A549 (cell line): ENCODE measurements at regions not wholly inside any gene's neighbourhood (a gene's known extent, or its start where the extent isn't known, plus 50 kb on each side); places are given as distances from the start of the nearest gene placed in this dataset.

ENCODE experiments used
- ATAC-seq, 2 experiments: fragments of 200-7000 bp in 1 of 2; fragments of >200 bp in 1 of 2; cut with Nextera tagmentation in 1 of 2; cut with Tn5 transposase in 1 of 2; 3 replicates each; pipeline versions ENCODE4 v1.8.0 to v1.9.1; 2018 to 2020; ENCODE audit warnings: mild to moderate bottlenecking in 1 of 2, moderate library complexity in 1 of 2
- CTCF ChIA-PET: fragments of 300-600 bp; sonication (Branson Sonifier 250); formaldehyde crosslinking; extraction: SDS; loops from one replicate; lab custom pipeline; 2021; ENCODE audit warnings: antibody characterized with exemption, inconsistent platforms; lab: Yijun Ruan, JAX
- POLR2A ChIA-PET: fragments of 350-600 bp; formaldehyde crosslinking; extraction: SDS; loops from one replicate; lab custom pipeline; 2021; ENCODE audit warnings: antibody characterized with exemption, inconsistent platforms; lab: Yijun Ruan, JAX
- DNase-seq, 2 experiments: peaks; one replicate each; pipeline versions ENCODE4 v3.0.0 to v3.0.0-alpha.2; 2011 to 2016; ENCODE audit warnings: low read depth in 1 of 2, low spot score in 1 of 2
- FAIRE-seq: peaks from 2 replicates; lab custom pipeline; 2011; peaks lifted over from hg19 to GRCh38; lab: Jason Lieb, UNC
- H3K27ac ChIP-seq, 2 experiments: fragments of >200 bp; sonication (Bioruptor Twin); formaldehyde crosslinking; 3 replicates each; pipeline ENCODE4 v1.5.1; 2016 to 2017
- H3K4me1 ChIP-seq: fragments of >200 bp; sonication (Bioruptor Twin); formaldehyde crosslinking; 3 replicates; pipeline ENCODE4 v1.6.1; 2016
- H3K4me2 ChIP-seq: fragments of >200 bp; sonication (Bioruptor Twin); formaldehyde crosslinking; 3 replicates; pipeline ENCODE4 v1.6.1; 2016
- H3K4me3 ChIP-seq: fragments of >200 bp; sonication (Bioruptor Twin); formaldehyde crosslinking; 3 replicates; pipeline ENCODE4 v1.5.1; 2016
- H3K9me3 ChIP-seq: fragments of >200 bp; sonication (Bioruptor Twin); formaldehyde crosslinking; 3 replicates; pipeline ENCODE4 v1.6.1; 2016
- BCL3 ChIP-seq: fragments of >200 bp; sonication (Bioruptor Twin); formaldehyde crosslinking; IDR thresholded peaks from 3 replicates; pipeline ENCODE4 v1.6.1; 2016
- CBX2 ChIP-seq: fragments of 200-600 bp; sonication (generic); IDR thresholded peaks from 2 replicates; pipeline ENCODE4 v1.6.1; 2016; ENCODE audit warnings: low read depth, mild to moderate bottlenecking, borderline replicate concordance
- CBX8 ChIP-seq: fragments of 200-600 bp; sonication (generic); IDR thresholded peaks from 2 replicates; pipeline ENCODE4 v1.6.1; 2016
- CHD2 ChIP-seq: fragments of 150-350 bp; IDR thresholded peaks from 2 replicates; pipeline ENCODE4 v1.6.1; 2014; ENCODE audit warnings: low read length; ENCODE audit not compliant: partially characterized antibody
- CHD4 ChIP-seq: fragments of 200-600 bp; sonication (generic); IDR thresholded peaks from 2 replicates; pipeline ENCODE4 v1.6.1; 2016; ENCODE audit warnings: antibody characterized with exemption, mild to moderate bottlenecking, borderline replicate concordance
- CTCF ChIP-seq: fragments of >200 bp; sonication (Bioruptor Twin); formaldehyde crosslinking; IDR thresholded peaks from 3 replicates; pipeline ENCODE4 v1.5.1; 2016
- E2F6 ChIP-seq: IDR thresholded peaks from 2 replicates; pipeline ENCODE4 v1.6.1; 2012; ENCODE audit warnings: low read depth, borderline replicate concordance
- ELK1 ChIP-seq: fragments of 150-350 bp; IDR thresholded peaks from 2 replicates; pipeline ENCODE4 v1.6.1; 2014; ENCODE audit warnings: low read depth, mild to moderate bottlenecking, low read length
- ESRRA ChIP-seq: fragments of 150-350 bp; IDR thresholded peaks from 2 replicates; pipeline ENCODE4 v1.6.1; 2014; ENCODE audit warnings: mild to moderate bottlenecking, low read length, borderline replicate concordance
- FOSB ChIP-seq: fragments of 250-450 bp; sonication (Bioruptor Pico); IDR thresholded peaks from 2 replicates; pipeline ENCODE4 v1.5.0; 2020; ENCODE audit warnings: mild to moderate bottlenecking, moderate library complexity
- GATA3 ChIP-seq: IDR thresholded peaks from 2 replicates; pipeline ENCODE4 v1.6.1; 2012; ENCODE audit warnings: borderline replicate concordance
- HEYL ChIP-seq: fragments of 250-450 bp; sonication (Bioruptor Pico); IDR thresholded peaks from 2 replicates; pipeline ENCODE4 v1.8.0; 2021; ENCODE audit warnings: mild to moderate bottlenecking, moderate library complexity
- HOXA7 ChIP-seq: fragments of 250-450 bp; sonication (Bioruptor Pico); IDR thresholded peaks from 2 replicates; pipeline ENCODE4 v1.5.0; 2020; ENCODE audit warnings: mild to moderate bottlenecking, moderate library complexity
- HOXB5 ChIP-seq: fragments of 250-450 bp; sonication (Bioruptor Pico); IDR thresholded peaks from 2 replicates; pipeline ENCODE4 v1.5.0; 2020; ENCODE audit warnings: mild to moderate bottlenecking, moderate library complexity
- KDM5A ChIP-seq: fragments of 200-600 bp; sonication (generic); IDR thresholded peaks from 2 replicates; pipeline ENCODE4 v1.6.1; 2016; ENCODE audit warnings: antibody characterized with exemption, mild to moderate bottlenecking
- MYC ChIP-seq: IDR thresholded peaks from 2 replicates; pipeline ENCODE4 v1.6.1; 2012; ENCODE audit warnings: mild to moderate bottlenecking, inconsistent platforms, low read length, improper control_type of control experiment, borderline replicate concordance
- NFE2L2 ChIP-seq: fragments of 150-350 bp; conservative IDR thresholded peaks from 2 replicates; pipeline ENCODE4 v1.6.1; 2014; ENCODE audit warnings: low read length
- POLR2A ChIP-seq: IDR thresholded peaks from 2 replicates; pipeline ENCODE4 v1.6.1; 2012; ENCODE audit warnings: mild to moderate bottlenecking, low read length
- POLR2AphosphoS2 ChIP-seq: conservative IDR thresholded peaks from 2 replicates; pipeline ENCODE4 v1.6.1; 2012; ENCODE audit warnings: low read length, improper control_type of control experiment, inconsistent platforms
- RAD21 ChIP-seq, 2 experiments: fragments of >200 bp in 1 of 2; sonication (Bioruptor Twin) in 1 of 2; formaldehyde crosslinking in 1 of 2; IDR thresholded peaks in 1 of 2; conservative IDR thresholded peaks in 1 of 2; 2 replicates in 1 of 2; 3 replicates in 1 of 2; pipeline ENCODE4 v1.6.1; 2012 to 2018; ENCODE audit warnings: inconsistent platforms in 1 of 2
- RARB ChIP-seq: fragments of 250-450 bp; sonication (Bioruptor Pico); IDR thresholded peaks from 2 replicates; pipeline ENCODE4 v1.8.0; 2021; ENCODE audit warnings: mild to moderate bottlenecking, moderate library complexity
- RCOR1 ChIP-seq: fragments of 150-350 bp; IDR thresholded peaks from 2 replicates; pipeline ENCODE4 v1.6.1; 2014; ENCODE audit warnings: antibody characterized with exemption, low read length, low read depth
- RFX5 ChIP-seq: fragments of 450-650 bp; IDR thresholded peaks from 2 replicates; pipeline ENCODE4 v1.7.1; 2014; ENCODE audit warnings: antibody characterized with exemption, mild to moderate bottlenecking, moderate library complexity
- RNF2 ChIP-seq: fragments of 200-600 bp; sonication (generic); IDR thresholded peaks from 2 replicates; pipeline ENCODE4 v1.6.1; 2016; ENCODE audit warnings: low read depth, mild to moderate bottlenecking, antibody characterized with exemption, moderate library complexity, borderline replicate concordance
- SREBF2 ChIP-seq: fragments of 450-650 bp; IDR thresholded peaks from 2 replicates; pipeline ENCODE4 v1.6.1; 2014; ENCODE audit warnings: mild to moderate bottlenecking, moderate library complexity
- ZFP36 ChIP-seq: fragments of 450-650 bp; IDR thresholded peaks from 2 replicates; pipeline ENCODE4 v1.6.1; 2014; ENCODE audit warnings: borderline replicate concordance; ENCODE audit not compliant: partially characterized antibody
- ZNF302 ChIP-seq: fragments of 250-450 bp; sonication (Bioruptor Pico); IDR thresholded peaks from 2 replicates; pipeline ENCODE4 v1.9.0; 2021; ENCODE audit warnings: inconsistent platforms, mild to moderate bottlenecking, moderate library complexity
- ZSCAN20 ChIP-seq: fragments of 250-450 bp; sonication (Bioruptor Pico); IDR thresholded peaks from 2 replicates; pipeline ENCODE4 v1.8.0; 2022; ENCODE audit warnings: mild to moderate bottlenecking, moderate library complexity
- WGBS: methylation state at CpG from one replicate; pipeline ENCODE4 v1.1.6; 2017; ENCODE audit errors: missing lambda C conversion rate; 5-methylcytosine and 5-hydroxymethylcytosine counted together

- FAIRE-seq (no peak), DNase-seq (no peak), ATAC-seq (no peak)
- Histone ChIP-seq H3K4me3 (no peak overlapping the region), H3K27ac (no peak overlapping the region), H3K4me2 (no peak overlapping the region), H3K4me1 (no peaks in the 10 kb centered on the region), H3K9me3 (no peaks in the 10 kb centered on the region)
- POLR2A ChIA-PET: no interaction called here
- CTCF ChIA-PET: interaction anchor here (1.2 to 2.5 kb wide), 2 partner anchors 12 to 24 kb away, joined by 3 to 8 read pairs; no protein-coding TSS in a partner anchor
- TF ChIP-seq SREBF2: no peak
- no peak for TF ChIP-seq FOSB (CRISPR knock-in tag)
- TF ChIP-seq ELK1: no peak
- no peak for TF ChIP-seq RAD21 (conservative IDR thresholded peaks at IDR 0.05 in 1 of 2, IDR thresholded peaks at IDR 0.05 in 1 of 2)
- WGBS: 63% methylated on average over 2 of the region's 2 CpGs
Measured at GRCh38 chr1:198030682-198031081, 113.5 kb downstream of the LHX9 start.

- TF ChIP-seq ZFP36 (no peak), KDM5A (no peak), ESRRA (no peak), ZNF302 (CRISPR knock-in tag) (no peak), CTCF (no peak), NFE2L2 (no peak), ZSCAN20 (CRISPR knock-in tag) (no peak), CBX2 (no peak), POLR2A (no peak), RARB (no peak)
- FAIRE-seq (no peak), DNase-seq (no peak), ATAC-seq (no peak)
- H3K4me3 ChIP-seq: no peak overlapping the region
- no peaks in the 10 kb centered on the region for H3K4me1 ChIP-seq
- CTCF ChIA-PET: interaction anchor here (2.5 kb wide), 1 partner anchor 12 kb away, joined by 8 read pairs; no protein-coding TSS in a partner anchor
- no peak overlapping the region for H3K4me2 ChIP-seq
- POLR2A ChIA-PET: no interaction called here
- no peak overlapping the region for H3K27ac ChIP-seq
- no peaks in the 10 kb centered on the region for H3K9me3 ChIP-seq
Measured at GRCh38 chr1:198031086-198031485, 113.9 kb downstream of the LHX9 start.

- DNase-seq (no peak), FAIRE-seq (no peak), ATAC-seq (no peak)
- H3K27ac ChIP-seq: no peak overlapping the region
- TF ChIP-seq ZFP36: no peak
- no peak for TF ChIP-seq CHD4
- TF ChIP-seq POLR2AphosphoS2: no peak
- TF ChIP-seq HOXB5 (CRISPR knock-in tag): no peak
- no peaks in the 10 kb centered on the region for H3K4me1 ChIP-seq
- no peak overlapping the region for H3K4me2 ChIP-seq
- POLR2A ChIA-PET: no interaction called here
- CTCF ChIA-PET: interaction anchor here (2.5 kb wide), 1 partner anchor 10 kb away, joined by 8 read pairs; no protein-coding TSS in a partner anchor
- no peak overlapping the region for H3K4me3 ChIP-seq
- no peaks in the 10 kb centered on the region for H3K9me3 ChIP-seq
- 30% methylated on average over 2 of the region's 2 CpGs for WGBS
Measured at GRCh38 chr1:198032668-198033067, 115.5 kb downstream of the LHX9 start.

- POLR2A ChIA-PET: no interaction called here
- DNase-seq (no peak), ATAC-seq (no peak), FAIRE-seq (no peak)
- CTCF ChIA-PET: interaction anchor here (1.0 kb wide), 1 partner anchor 60 kb away, joined by 3 read pairs; no protein-coding TSS in a partner anchor
- Histone ChIP-seq H3K4me3 (no peak overlapping the region), H3K9me3 (no peaks in the 10 kb centered on the region), H3K4me1 (no peaks in the 10 kb centered on the region), H3K4me2 (no peak overlapping the region), H3K27ac (no peak overlapping the region)
- 82% methylated on average over 2 of the region's 2 CpGs for WGBS
- TF ChIP-seq BCL3 (no peak), MYC (no peak), CHD2 (no peak), RCOR1 (no peak), HEYL (CRISPR knock-in tag) (no peak), RNF2 (no peak), CBX8 (no peak), RFX5 (no peak), GATA3 (no peak), E2F6 (no peak), HOXA7 (CRISPR knock-in tag) (no peak)
Measured at GRCh38 chr1:198040880-198041279, 115.9 kb upstream of the NEK7 start.
